GM12875 (cell line): ENCODE measurements at regions not wholly inside any gene's neighbourhood (a gene's known extent, or its start where the extent isn't known, plus 50 kb on each side); places are given as distances from the start of the nearest gene placed in this dataset.

Experiments used
- H3K4me3 ChIP-seq: one replicate; pipeline ENCODE4 v1.5.1; 2011; ENCODE audit warnings: low read depth, low read length, control low read depth
- TF ChIP-seq, protein P1 (sequence below): IDR thresholded peaks from 2 replicates; pipeline ENCODE4 v1.5.1; 2011; ENCODE audit warnings: low read depth, mild to moderate bottlenecking, control low read depth, inconsistent platforms, low read length, moderate library complexity, borderline replicate concordance; ENCODE audit not compliant: insufficient read depth

DNA sequence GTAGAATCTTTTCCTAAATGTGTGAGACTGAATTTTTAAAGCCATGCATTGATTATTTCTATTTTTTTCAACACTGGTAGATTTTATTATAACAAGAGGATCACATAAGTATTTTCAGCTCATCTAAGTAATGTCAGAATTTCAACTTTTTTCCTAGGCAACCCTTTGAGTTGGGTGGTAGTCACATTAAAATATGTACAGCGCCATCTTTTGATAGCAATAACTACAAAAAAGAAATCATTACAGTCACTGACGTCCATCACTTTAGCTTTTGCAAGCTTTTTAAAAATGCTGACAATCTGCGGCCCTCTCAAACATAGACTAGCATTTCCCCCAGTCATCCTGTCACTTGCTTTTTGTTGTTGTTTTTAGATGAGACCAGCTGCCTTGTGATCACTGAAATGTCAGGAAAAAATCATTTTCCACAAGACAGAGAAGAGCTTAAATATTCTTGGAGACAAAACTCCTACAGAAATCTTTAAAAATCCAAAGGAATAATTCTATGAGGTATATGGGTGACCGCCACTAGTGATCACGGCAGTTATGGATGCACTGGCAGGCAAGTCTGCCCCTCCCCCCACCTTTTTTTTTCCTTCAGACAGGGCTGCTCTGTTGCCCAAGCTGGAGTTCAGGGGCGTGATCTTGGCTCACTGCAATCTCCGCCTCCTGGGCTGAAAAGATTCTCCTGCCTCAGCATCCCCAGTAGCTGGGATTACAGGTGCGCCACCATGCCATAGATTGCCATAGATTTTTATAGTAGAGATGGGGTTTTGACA, 384.0 kb upstream of the KCNMB2 start:
- TF ChIP-seq, protein P1, sequence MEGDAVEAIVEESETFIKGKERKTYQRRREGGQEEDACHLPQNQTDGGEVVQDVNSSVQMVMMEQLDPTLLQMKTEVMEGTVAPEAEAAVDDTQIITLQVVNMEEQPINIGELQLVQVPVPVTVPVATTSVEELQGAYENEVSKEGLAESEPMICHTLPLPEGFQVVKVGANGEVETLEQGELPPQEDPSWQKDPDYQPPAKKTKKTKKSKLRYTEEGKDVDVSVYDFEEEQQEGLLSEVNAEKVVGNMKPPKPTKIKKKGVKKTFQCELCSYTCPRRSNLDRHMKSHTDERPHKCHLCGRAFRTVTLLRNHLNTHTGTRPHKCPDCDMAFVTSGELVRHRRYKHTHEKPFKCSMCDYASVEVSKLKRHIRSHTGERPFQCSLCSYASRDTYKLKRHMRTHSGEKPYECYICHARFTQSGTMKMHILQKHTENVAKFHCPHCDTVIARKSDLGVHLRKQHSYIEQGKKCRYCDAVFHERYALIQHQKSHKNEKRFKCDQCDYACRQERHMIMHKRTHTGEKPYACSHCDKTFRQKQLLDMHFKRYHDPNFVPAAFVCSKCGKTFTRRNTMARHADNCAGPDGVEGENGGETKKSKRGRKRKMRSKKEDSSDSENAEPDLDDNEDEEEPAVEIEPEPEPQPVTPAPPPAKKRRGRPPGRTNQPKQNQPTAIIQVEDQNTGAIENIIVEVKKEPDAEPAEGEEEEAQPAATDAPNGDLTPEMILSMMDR, result no peak
- H3K4me3 ChIP-seq, result no peak overlapping the region

- TF ChIP-seq, protein P1, result no peak
- H3K4me3 ChIP-seq, result no peak overlapping the region
Observed at GRCh38 chr3:178152988-178153387, 383.2 kb upstream of the KCNMB2 start.

GRCh38 chr3:178155521-178155920, 380.7 kb upstream of the KCNMB2 start:
- no peak overlapping the region for H3K4me3 ChIP-seq
- TF ChIP-seq, protein P1, result no peak

- no peak overlapping the region for H3K4me3 ChIP-seq
- TF ChIP-seq, protein P1, result no peak
Observed at GRCh38 chr3:178156301-178156700, 379.9 kb upstream of the KCNMB2 start.

DNA sequence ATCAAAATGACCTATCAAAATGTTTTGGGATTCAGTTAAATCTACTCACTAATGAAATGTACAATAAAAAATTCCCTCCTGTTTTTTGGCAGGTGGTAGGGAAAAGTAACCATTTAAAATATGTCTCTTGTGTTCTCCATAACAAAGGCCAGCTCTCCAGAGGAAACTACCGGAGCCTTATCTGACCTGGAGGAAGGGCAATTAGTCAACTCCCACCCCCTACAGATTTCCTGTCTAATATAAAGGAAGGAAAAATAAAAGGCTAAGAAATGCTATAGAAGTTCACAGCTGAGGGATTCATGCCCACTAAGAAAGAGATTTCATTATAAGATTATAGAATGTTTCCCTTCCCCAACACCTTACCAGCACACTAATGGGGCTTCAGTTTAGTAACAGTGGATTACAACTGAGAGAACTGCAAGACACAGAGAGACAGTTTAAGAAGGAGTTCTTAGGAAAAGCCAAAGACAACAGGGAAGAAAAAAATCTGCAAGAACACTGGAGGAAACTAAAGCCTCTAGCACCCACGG, 376.5 kb upstream of the KCNMB2 start:
- TF ChIP-seq, protein P1, result no peak
- H3K4me3 ChIP-seq, result no peak overlapping the region

DNA sequence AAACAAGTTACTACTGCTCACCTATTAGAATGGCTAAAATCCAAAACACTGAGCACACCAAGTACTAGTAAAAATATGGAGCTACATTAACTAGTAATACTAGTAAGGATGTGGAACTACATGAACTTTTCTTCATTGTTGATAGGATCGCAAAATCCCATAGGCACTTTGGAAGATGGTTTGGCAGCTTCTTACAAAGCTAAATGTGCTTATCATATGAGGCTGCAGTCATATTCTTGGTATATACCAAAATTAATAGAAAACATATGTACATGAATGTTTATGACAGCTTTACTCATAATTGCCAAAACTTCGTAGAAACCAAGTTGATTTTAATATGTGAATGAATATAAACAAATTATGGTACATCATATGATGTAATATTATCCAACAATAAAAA, 366.8 kb upstream of the KCNMB2 start:
- TF ChIP-seq, protein P1, result no peak
- no peak overlapping the region for H3K4me3 ChIP-seq
